HG02884 (cell line): ENCODE measurements at regions not wholly inside any gene's neighbourhood (a gene's known extent, or its start where the extent isn't known, plus 50 kb on each side); places are given as distances from the start of the nearest gene placed in this dataset.

Source experiments
- ATAC-seq: cut with Tn5 transposase; IDR thresholded peaks from one replicate; pipeline ENCODE4 v1.9.1; 2021; ENCODE audit warnings: mild to moderate bottlenecking, moderate library complexity; ENCODE audit not compliant: unreplicated experiment

DNA sequence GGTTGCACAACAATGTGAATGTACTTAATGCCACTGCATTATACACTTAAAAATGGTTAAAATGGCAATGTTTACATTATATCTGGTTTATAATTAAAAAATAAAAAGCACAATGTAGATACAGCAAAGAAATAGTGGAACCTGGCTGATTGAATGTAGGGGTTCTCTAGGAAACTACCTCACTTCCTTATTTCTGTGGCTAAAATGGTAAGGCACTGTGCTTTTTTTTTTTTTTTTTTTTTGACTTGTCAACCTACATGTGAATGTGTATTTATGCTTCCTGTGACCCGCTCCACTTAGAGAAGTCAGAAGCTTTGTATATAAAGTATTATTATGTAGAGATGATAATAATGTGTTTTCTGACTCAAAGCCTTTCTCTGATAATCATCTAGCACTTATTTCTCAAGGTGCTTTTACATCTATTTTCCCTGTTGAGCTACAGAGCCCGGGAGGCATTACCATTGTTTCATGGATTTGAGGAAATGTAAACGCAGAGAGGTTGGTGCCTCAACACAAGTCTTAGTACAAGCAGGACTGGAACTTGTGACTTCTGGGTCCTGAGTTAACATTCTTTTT, 55.0 kb downstream of the SOX4 start:
- peak; percentile 80 for ATAC-seq

DNA sequence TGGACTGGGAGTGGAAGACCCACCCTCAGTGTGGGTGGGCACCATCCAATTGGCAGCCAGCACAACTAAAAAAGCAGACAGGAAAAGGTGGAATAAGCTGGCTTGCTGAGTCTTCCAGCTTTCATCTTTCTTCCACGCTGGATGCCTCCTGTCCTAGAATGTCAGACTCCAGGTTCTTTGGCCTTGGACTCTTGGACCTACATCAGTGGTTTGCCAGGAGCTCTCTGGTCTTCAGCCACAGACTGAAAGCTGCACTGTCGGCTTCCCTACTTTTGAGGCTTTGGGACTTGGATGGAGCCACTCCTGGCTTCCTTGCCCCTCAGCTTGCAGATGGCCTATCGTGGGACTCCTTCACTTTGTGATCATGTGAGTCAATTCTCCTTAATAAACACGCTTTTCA, 59.8 kb downstream of the SOX4 start:
- no peak for ATAC-seq

DNA sequence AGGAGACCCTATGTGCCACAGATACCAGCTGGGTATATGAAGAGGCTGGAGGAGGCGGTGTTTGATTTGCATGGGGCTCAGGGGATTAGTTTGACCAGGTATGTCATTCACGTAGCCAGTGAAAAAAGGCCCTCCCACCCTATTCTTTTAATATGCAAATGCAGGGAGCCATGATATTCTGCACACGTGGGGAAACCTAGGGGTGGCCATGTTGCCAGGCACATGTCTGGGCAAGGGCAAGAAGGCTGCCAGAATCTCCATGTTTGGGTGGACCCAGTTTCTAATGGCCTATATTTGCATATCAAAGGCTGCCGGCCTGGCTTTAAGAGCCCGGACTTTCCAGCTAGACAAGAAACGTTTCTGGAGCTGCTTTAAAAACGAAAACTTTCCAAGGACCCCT, 60.4 kb downstream of the SOX4 start:
- no peak for ATAC-seq

DNA sequence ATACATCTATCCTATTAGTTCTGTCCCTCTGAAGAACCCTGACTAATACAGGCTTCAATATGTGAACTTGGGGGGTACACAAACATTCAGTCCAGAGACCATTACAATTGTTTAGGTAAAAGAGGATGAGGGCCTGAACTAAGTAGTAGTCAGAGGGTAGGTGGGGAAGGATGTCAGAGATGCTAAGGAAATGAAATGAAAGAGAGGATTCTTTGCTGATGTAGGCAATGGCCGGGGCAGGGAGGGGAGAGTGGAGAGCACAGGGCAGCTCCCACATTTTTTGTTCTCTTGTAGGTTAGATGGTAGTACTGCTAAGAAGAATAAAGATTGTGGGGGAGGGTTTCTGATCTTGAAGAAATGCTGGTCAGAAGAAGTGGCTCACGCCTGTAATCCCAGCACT, 60.8 kb downstream of the SOX4 start:
- ATAC-seq, result no peak

- ATAC-seq, result no peak
Observed at GRCh38 chr6:21663966-21664313, 70.4 kb downstream of the SOX4 start.

DNA sequence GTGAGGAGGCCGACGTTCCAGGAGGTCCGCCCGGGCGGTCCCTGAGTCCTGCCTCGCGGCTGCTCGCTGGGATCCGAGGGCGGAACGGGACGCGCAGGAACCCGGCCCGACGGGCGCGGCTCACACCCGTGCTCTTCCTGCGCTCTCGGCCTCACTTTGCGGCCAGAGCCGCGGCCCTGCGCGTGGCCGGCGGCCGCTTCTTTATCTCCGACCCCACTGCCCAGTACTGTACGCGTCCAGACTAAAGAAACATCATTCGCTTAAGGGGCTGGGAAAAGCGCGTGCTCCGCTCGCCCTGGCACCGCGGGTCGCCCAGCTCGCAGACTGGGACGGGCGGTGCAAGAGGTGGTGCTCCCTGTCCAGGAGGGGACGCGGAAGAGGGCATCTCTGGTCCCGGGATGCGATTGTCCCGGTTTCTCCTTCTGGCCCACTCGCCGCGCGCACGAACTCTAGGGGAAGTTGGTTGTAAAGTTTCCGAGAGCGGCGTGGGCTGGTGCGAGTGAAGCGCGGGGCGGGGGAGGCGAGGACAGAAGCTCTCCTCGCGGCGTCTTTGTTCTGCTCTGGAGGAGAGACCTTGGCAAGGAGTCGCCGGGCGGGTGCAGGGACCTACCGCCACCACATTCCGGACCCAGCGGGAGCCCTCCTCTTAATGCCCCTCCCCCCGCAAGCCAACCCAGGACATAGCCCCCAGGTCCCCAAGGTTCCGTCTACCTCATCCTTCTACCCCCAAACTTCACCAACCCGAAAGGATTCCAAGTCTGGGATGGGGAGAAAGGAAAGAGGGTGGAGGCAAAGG, 71.0 kb downstream of the SOX4 start:
- no peak for ATAC-seq

GRCh38 chr6:21665110-21665391, 71.5 kb downstream of the SOX4 start:
- no peak for ATAC-seq

GRCh38 chr6:21665392-21666200, 72.0 kb downstream of the SOX4 start:
- no peak for ATAC-seq

- no peak for ATAC-seq
Observed at GRCh38 chr6:21666201-21666691, 72.7 kb downstream of the SOX4 start.

DNA sequence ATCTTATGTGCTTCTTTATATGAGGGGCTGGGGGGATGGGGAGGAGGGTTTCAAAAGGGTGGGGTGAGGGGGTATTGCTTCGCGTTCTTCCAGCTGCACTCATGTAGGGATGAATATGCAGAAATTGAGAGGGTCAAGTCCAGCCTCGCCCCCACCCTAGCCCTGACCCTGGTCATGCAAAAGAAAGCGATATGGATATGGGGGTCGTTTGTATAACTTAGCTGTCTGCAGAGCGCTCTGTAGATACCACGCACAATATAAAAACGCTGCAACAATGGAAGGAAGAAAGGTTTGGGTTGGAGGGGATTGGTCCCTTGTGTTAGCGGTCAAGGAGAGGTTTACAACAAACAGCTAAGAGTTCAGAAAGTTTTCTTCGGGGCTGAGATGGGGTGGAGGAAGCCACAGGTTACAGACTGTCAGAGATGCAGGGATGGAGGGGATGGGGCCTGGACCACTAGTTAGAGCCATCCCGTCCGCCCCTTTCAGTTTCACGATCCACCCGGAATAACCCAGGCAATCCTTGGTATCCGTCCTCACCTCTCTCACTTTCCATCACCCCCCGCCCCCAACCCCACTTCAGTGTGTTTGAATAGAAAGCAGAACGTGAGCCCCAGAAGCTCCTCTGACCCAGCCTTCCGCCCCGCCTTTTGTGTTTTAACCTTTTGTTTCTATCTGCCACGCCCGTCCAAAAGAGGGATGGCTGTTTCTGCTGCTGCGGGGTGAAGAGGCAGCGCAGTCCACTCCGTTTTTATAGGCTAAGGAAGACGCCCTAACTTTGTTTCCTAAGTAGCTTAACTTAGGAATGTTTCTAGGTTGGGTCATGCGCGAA, 73.5 kb downstream of the SOX4 start:
- no peak for ATAC-seq

GRCh38 chr6:21668795-21669194, 75.2 kb downstream of the SOX4 start:
- no peak for ATAC-seq

DNA sequence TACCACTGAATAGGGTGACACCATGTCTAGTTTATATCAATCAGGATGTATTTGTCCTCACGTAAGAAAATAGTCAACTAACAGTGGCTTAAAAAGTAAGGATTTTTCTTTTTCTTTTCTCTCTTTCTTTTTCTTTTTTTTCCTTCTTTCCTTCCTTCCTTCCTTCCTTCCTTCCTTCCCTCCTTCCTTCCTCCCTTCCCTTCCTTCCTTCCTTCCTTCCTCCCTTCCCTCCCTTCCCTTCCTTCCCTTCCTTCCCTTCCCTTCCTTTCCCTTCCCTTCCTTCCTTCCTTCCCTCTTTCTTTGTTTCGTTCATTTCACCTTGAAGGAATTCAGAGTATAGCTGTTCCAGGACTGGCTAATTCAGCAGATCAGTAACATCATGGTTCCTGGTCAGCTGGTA, 83.2 kb downstream of the SOX4 start:
- no peak for ATAC-seq

DNA sequence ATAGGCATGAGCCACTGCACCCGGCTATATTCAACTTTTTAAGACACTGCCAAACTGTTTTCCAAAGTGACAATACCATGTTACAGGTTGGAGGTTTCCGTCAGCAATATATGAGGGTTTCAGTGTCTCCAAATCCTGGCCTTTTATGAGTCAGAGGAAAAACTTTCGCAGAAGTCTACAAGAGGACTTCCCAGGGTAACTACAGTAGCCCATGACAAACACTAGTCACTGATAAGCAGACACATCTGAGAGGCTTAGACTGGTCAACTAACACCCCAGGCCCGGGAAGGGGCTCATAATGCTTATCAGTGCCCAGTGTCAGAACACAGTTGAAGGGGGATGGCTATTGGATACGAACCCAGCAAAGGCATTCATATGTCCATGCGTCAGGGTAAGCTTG, 85.4 kb downstream of the SOX4 start:
- no peak for ATAC-seq

DNA sequence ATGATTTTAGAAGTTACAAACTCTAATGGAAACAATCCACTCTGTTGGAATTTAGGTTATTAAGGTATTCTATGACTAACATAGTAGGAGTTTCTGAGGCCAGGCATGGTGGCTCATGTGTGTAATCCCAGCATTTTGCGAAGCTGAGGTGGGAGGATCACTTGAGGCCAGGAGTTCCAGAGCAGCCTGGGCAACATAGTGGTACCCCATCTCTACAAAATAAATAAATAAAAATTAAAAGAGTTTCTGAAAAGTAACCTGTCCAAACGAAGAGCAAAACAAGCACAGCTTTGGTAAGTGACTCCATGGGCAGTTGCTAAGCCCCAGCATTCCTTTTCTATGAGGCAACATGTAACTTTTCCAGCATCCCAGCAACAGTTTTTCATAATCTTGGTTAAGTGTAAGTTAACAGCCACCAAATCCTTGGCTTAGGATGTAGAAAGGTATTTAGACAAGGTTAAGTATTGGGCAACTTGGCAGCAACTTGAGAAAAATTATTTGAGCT, 86.3 kb downstream of the SOX4 start:
- no peak for ATAC-seq

- no peak for ATAC-seq
Observed at GRCh38 chr6:21680611-21681010, 87.1 kb downstream of the SOX4 start.

DNA sequence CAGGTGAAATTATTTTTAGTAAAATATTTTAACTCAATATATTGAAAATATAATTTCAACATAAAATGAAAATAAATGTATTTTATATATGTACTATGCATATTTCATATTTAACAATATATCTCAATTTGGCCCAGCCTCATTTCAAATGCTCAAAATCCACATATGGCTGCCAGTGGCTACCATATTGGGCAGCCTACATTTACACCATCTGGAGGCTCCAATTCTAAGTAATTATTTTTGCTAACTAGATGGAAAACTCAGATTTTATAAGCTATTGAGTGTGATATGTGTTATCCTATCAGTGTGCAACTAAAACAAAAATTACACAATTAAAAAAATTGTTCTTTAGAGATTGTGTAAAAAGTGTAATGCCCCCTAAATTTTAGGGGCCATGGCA, 96.9 kb downstream of the SOX4 start:
- no peak for ATAC-seq

- no peak for ATAC-seq
Observed at GRCh38 chr6:21691685-21692346, 98.3 kb downstream of the SOX4 start.

DNA sequence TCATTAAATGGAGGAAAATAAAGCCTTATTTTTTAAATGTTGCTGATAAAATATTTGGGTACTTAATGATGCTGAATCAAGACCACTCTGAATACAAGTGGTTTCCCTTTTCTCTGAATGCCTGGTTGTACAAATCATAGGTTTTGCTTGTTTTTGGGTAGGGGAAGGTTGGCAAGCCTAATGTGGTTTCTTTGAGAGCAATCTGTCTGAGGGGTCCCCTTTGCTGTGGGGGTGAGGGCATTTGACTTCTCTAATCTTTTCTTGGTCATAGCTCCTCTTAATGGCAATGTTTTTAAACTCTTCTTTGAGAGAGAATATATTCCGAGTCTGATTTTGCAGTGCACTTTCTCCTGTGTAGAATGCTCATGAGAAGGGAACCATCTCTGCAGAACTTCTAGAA, 99.2 kb downstream of the SOX4 start:
- no peak for ATAC-seq

DNA sequence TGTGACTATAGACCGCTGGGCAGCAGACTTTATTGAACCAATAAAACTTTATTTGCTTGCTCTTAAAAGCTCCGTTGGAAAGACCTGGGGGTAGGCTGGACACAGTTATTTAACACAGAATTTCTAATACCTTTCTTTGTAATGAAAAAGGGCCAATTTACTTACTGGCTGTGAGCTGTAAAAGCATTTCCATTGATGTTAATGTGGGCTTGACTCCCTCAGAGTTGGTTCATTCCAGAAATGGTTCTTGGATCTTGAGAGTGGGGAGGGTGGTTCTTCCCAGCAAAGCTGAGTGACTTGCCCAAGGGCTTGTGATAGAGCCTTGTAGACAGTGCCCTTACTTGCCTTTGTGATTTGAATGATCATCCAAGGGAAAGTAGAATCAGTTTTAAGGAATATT, 100.6 kb downstream of the SOX4 start:
- no peak for ATAC-seq

GRCh38 chr6:21707524-21708319, 114.2 kb downstream of the SOX4 start:
- ATAC-seq, result no peak
